ENCODE measurements at regions not wholly inside any gene's neighbourhood (a gene's known extent, or its start where the extent isn't known, plus 50 kb on each side); places are given as distances from the start of the nearest gene placed in this dataset.

- H3K27ac ChIP-seq: no peak overlapping the region
- in situ Hi-C loops (cut with MboI; ENCODE audit: low sequenced_read_pairs in 4 of 4) (no loop called here), intact Hi-C loops (cut with DNase I; ENCODE audit: low total_unique reads) (no loop called here)
- no peaks in the 10 kb centered on the region for H3K36me3 ChIP-seq
- H3K4me3 ChIP-seq: no peak overlapping the region
- no peak for ATAC-seq
- H3K4me1 ChIP-seq: no peaks in the 10 kb centered on the region
- H3K9me3 ChIP-seq: no peaks in the 10 kb centered on the region
- TF ChIP-seq POLR2A (IDR thresholded peaks at IDR 0.05) (no peak), CTCF (IDR thresholded peaks at IDR 0.05 in 4 of 5, conservative IDR thresholded peaks at IDR 0.05 in 1 of 5) (no peak)
- H3K27me3 ChIP-seq: no peaks in the 10 kb centered on the region
- no peak for DNase-seq
Observed at GRCh38 chr1:68801440-68801839, 304.6 kb upstream of the DEPDC1 start.

- TF ChIP-seq CTCF (IDR thresholded peaks at IDR 0.05 in 4 of 5, conservative IDR thresholded peaks at IDR 0.05 in 1 of 5) (no peak), POLR2A (IDR thresholded peaks at IDR 0.05) (no peak)
- Histone ChIP-seq H3K36me3 (no peaks in the 10 kb centered on the region), H3K27me3 (no peaks in the 10 kb centered on the region), H3K4me3 (no peak overlapping the region), H3K4me1 (no peaks in the 10 kb centered on the region), H3K9me3 (no peaks in the 10 kb centered on the region), H3K27ac (no peak overlapping the region)
- in situ Hi-C loops (cut with MboI; ENCODE audit: low sequenced_read_pairs in 4 of 4) (no loop called here), intact Hi-C loops (cut with DNase I; ENCODE audit: low total_unique reads) (no loop called here)
- DNase-seq (no peak), ATAC-seq (no peak)
Observed at GRCh38 chr1:68805097-68805641, 308.3 kb upstream of the DEPDC1 start.

GRCh38 chr1:68808351-68808750 lies 311.5 kb upstream of the DEPDC1 start:
- in situ Hi-C loops (cut with MboI; ENCODE audit: low sequenced_read_pairs in 4 of 4): no loop called here
- H3K4me1 ChIP-seq: no peaks in the 10 kb centered on the region
- no peak for TF ChIP-seq POLR2A (IDR thresholded peaks at IDR 0.05)
- TF ChIP-seq CTCF (IDR thresholded peaks at IDR 0.05 in 4 of 5, conservative IDR thresholded peaks at IDR 0.05 in 1 of 5): no peak
- no peak overlapping the region for H3K4me3 ChIP-seq
- no peaks in the 10 kb centered on the region for H3K9me3 ChIP-seq
- H3K27me3 ChIP-seq: no peaks in the 10 kb centered on the region
- no peak overlapping the region for H3K27ac ChIP-seq
- no peak for DNase-seq
- H3K36me3 ChIP-seq: no peaks in the 10 kb centered on the region
- no peak for ATAC-seq
- intact Hi-C loops (cut with DNase I; ENCODE audit: low total_unique reads): no loop called here

GRCh38 chr1:68811806-68812205 lies 314.9 kb upstream of the DEPDC1 start:
- no peak overlapping the region for H3K4me3 ChIP-seq
- no peaks in the 10 kb centered on the region for H3K4me1 ChIP-seq
- H3K9me3 ChIP-seq: no peaks in the 10 kb centered on the region
- in situ Hi-C loops (cut with MboI; ENCODE audit: low sequenced_read_pairs in 4 of 4): no loop called here
- no peaks in the 10 kb centered on the region for H3K27me3 ChIP-seq
- intact Hi-C loops (cut with DNase I; ENCODE audit: low total_unique reads): no loop called here
- DNase-seq: no peak
- no peak overlapping the region for H3K27ac ChIP-seq
- H3K36me3 ChIP-seq: no peaks in the 10 kb centered on the region
- no peak for TF ChIP-seq POLR2A (IDR thresholded peaks at IDR 0.05)
- TF ChIP-seq CTCF (IDR thresholded peaks at IDR 0.05 in 4 of 5, conservative IDR thresholded peaks at IDR 0.05 in 1 of 5): no peak
- ATAC-seq: no peak

- in situ Hi-C loops (cut with MboI; ENCODE audit: low sequenced_read_pairs in 4 of 4): no loop called here
- DNase-seq (no peak), ATAC-seq (no peak)
Observed at GRCh38 chr1:68812333-68812732, 315.5 kb upstream of the DEPDC1 start.

More at GRCh38 chr1:68812333-68812732, 315.5 kb upstream of the DEPDC1 start:
- H3K9me3 ChIP-seq: no peaks in the 10 kb centered on the region
- H3K27me3 ChIP-seq: no peaks in the 10 kb centered on the region
- no peak overlapping the region for H3K4me3 ChIP-seq
- TF ChIP-seq CTCF (IDR thresholded peaks at IDR 0.05 in 4 of 5, conservative IDR thresholded peaks at IDR 0.05 in 1 of 5) (no peak), POLR2A (IDR thresholded peaks at IDR 0.05) (no peak)
- no peak overlapping the region for H3K27ac ChIP-seq
- H3K36me3 ChIP-seq: no peaks in the 10 kb centered on the region
- intact Hi-C loops (cut with DNase I; ENCODE audit: low total_unique reads): no loop called here
- no peaks in the 10 kb centered on the region for H3K4me1 ChIP-seq

All from gastrocnemius medialis (tissue), 4 donors.